ENCODE measurements at regions not wholly inside any gene's neighbourhood (a gene's known extent, or its start where the extent isn't known, plus 50 kb on each side); places are given as distances from the start of the nearest gene placed in this dataset.

DNA sequence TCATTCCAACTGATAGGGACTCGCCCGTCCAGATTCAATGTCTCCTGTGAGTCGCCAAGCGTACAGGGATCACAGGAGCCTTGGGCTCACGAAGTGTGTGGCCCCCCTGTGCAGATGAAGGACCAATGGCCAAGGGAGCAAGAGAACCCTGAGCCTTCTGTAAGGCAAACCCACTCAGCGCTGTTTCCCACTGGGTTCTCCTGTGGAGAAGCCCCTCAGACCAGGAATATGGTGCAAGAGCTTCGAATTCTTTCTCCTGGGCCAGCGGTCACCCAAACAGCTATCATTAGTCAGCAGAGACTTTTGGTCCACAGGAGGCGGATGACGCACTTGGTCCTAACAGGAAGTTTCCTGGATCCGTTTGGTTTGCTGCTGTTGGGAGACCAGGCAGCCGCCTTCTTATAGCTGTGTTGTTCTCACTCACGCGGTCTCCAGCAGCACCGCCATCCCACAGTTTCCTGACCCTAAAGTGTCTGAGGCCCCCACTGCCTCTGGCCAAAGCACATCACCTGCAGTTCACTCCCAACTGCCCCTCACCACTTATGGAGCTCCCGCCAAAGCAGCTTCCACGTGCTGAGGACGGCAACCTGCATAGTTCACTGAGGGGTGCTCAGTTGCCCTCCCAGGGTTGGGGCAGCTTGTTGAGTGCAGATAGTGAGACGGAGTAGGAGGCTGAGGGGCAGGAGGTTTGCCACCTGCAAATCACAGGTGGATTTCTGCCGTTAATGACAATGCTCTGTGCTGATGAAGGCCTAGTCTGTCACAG, 268.6 kb downstream of the ERMARD start:
- H2AFZ ChIP-seq (ENCODE audit: low read depth), result no peak overlapping the region

DNA sequence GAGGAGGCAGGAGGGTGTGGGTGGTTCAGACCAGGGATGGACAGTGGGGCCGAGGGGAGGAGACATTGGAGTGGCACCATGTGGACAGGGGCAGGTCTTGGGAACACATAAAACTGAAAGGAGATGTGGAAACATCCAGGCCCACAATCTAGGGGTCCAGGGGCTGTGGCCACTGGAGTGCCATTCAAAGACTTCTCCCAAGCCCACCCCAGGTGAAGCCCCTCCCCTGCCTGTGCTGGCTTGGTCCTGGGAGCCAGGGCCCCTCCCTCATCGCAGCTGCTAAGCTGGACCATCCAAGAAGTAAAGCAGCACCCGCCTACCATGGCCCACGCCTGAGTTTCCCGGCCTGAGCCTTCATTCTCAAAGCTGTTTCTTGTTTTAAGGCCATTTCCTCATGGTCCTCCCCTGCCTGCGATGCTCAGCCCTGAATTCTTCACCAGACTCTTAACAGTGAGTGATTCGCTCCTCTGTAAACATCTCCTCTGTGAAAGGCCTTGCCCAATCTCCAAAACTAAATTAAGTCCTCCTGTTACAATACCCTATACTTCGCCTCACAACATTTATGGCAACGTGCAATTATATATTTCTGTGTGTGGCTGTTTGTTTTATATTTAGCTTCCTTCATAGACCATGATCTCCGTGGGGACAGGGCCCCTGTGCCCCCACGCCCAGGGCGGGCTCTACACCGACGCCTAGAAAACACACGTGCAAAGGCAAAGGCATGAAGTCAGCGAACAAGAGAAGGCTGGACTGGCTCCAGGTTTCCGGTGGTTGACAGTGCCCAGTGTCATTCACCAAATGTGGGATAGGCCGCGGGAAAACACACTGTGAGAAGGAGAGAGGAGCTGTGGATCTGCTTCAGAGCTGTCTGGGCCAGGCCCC, 267.8 kb downstream of the ERMARD start:
- H3F3A ChIP-seq (replicated peaks; ENCODE audit: insufficient read depth), result no peaks in the 10 kb centered on the region
- H3K9me2 ChIP-seq, result no peaks in the 10 kb centered on the region
- no peaks in the 10 kb centered on the region for H4K20me1 ChIP-seq (ENCODE audit: insufficient read depth)
- H2AFZ ChIP-seq (ENCODE audit: low read depth), result no peak overlapping the region
- no peaks in the 10 kb centered on the region for H3K36me3 ChIP-seq (replicated peaks in 1 of 2; ENCODE audit: control insufficient read depth in 1 of 2, insufficient read depth in 2 of 2, low read length in 1 of 2)
- H3K9ac ChIP-seq, result no peak overlapping the region
- H3K79me2 ChIP-seq (ENCODE audit: insufficient read depth), result no peaks in the 10 kb centered on the region
- ChIA-PET POLR2A (no interaction called here), CTCF (interaction anchor here (1.8 kb wide), 1 partner anchor 11 kb away, joined by 5 read pairs; no protein-coding TSS in a partner anchor)
- no peak overlapping the region for H3K4me2 ChIP-seq
- peaks cover 0 to 2% of the 10 kb centered on the region in 2 experiments; a peak in 1 of 4 replicates for H3K4me1 ChIP-seq (ENCODE audit: control insufficient read depth in 1 of 2, insufficient read depth in 2 of 2, low read depth in 1 of 2, low read length in 1 of 2)
- H3K9me3 ChIP-seq, result no peaks in the 10 kb centered on the region
- no peak overlapping the region for H3K27ac ChIP-seq (ENCODE audit: low read depth in 2 of 2, low read length in 1 of 2)
- no peak overlapping the region for H3K4me3 ChIP-seq (ENCODE audit: low read depth in 2 of 2, low read length in 1 of 2)
- no peaks in the 10 kb centered on the region for H3K27me3 ChIP-seq (ENCODE audit: insufficient read depth)
- WGBS (ENCODE audit: low lambda C conversion rate), result 41% methylated on average over 18 of the region's 19 CpGs
- DNase-seq, result no peak
- TF ChIP-seq RXRA (IDR thresholded peaks at IDR 0.05; ENCODE audit: borderline replicate concordance, low read depth) (no peak), SMC3 (IDR thresholded peaks at IDR 0.05; ENCODE audit: low read depth, low read length) (no peak), NFIC (IDR thresholded peaks at IDR 0.05; ENCODE audit: borderline replicate concordance) (no peak), FOXM1 (IDR thresholded peaks at IDR 0.05; ENCODE audit: low read depth) (no peak), EP300 (IDR thresholded peaks at IDR 0.05; ENCODE audit: borderline replicate concordance in 1 of 2, low read depth in 1 of 2, low read length in 1 of 2) (no peak), CHD2 (IDR thresholded peaks at IDR 0.05; ENCODE audit: low read length, partially characterized antibody) (no peak), ZBTB33 (IDR thresholded peaks at IDR 0.05; ENCODE audit: borderline replicate concordance, low read depth) (no peak), RAD21 (IDR thresholded peaks at IDR 0.05; ENCODE audit: low read length) (no peak), MEF2A (IDR thresholded peaks at IDR 0.05; ENCODE audit: borderline replicate concordance, low read depth) (no peak), TEAD4 (IDR thresholded peaks at IDR 0.05; ENCODE audit: borderline replicate concordance, insufficient read depth) (no peak), RFX5 (IDR thresholded peaks at IDR 0.05; ENCODE audit: low read length) (no peak), TAF1 (IDR thresholded peaks at IDR 0.05; ENCODE audit: borderline replicate concordance, low read depth, low read length) (no peak), ELF1 (IDR thresholded peaks at IDR 0.05) (no peak)
- TF ChIP-seq, protein P1, sequence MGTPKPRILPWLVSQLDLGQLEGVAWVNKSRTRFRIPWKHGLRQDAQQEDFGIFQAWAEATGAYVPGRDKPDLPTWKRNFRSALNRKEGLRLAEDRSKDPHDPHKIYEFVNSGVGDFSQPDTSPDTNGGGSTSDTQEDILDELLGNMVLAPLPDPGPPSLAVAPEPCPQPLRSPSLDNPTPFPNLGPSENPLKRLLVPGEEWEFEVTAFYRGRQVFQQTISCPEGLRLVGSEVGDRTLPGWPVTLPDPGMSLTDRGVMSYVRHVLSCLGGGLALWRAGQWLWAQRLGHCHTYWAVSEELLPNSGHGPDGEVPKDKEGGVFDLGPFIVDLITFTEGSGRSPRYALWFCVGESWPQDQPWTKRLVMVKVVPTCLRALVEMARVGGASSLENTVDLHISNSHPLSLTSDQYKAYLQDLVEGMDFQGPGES (IDR thresholded peaks at IDR 0.05; ENCODE audit: low read depth, low read length), result no peak
- TF ChIP-seq, protein P2, sequence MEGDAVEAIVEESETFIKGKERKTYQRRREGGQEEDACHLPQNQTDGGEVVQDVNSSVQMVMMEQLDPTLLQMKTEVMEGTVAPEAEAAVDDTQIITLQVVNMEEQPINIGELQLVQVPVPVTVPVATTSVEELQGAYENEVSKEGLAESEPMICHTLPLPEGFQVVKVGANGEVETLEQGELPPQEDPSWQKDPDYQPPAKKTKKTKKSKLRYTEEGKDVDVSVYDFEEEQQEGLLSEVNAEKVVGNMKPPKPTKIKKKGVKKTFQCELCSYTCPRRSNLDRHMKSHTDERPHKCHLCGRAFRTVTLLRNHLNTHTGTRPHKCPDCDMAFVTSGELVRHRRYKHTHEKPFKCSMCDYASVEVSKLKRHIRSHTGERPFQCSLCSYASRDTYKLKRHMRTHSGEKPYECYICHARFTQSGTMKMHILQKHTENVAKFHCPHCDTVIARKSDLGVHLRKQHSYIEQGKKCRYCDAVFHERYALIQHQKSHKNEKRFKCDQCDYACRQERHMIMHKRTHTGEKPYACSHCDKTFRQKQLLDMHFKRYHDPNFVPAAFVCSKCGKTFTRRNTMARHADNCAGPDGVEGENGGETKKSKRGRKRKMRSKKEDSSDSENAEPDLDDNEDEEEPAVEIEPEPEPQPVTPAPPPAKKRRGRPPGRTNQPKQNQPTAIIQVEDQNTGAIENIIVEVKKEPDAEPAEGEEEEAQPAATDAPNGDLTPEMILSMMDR (IDR thresholded peaks at IDR 0.05), result no peak

More for the DNA sequence above, 268.6 kb downstream of the ERMARD start:
- H3K27ac ChIP-seq (ENCODE audit: low read depth in 2 of 2, low read length in 1 of 2), result no peak overlapping the region
- H3K4me2 ChIP-seq, result no peak overlapping the region
- no peaks in the 10 kb centered on the region for H3K9me2 ChIP-seq
- no peak overlapping the region for H3K9ac ChIP-seq
- H3K27me3 ChIP-seq (ENCODE audit: insufficient read depth), result no peaks in the 10 kb centered on the region
- no peaks in the 10 kb centered on the region for H3F3A ChIP-seq (replicated peaks; ENCODE audit: insufficient read depth)
- no peaks in the 10 kb centered on the region for H4K20me1 ChIP-seq (ENCODE audit: insufficient read depth)
- no peaks in the 10 kb centered on the region for H3K9me3 ChIP-seq
- POLR2A ChIA-PET, result no interaction called here
- H3K4me3 ChIP-seq (ENCODE audit: low read depth in 2 of 2, low read length in 1 of 2), result no peak overlapping the region
- CTCF ChIA-PET, result interaction anchor here (1.2 to 1.8 kb wide), 3 partner anchors 12 to 188 kb away, joined by 3 to 5 read pairs (median 3); no protein-coding TSS in a partner anchor
- no peaks in the 10 kb centered on the region for H3K79me2 ChIP-seq (ENCODE audit: insufficient read depth)
- no peaks in the 10 kb centered on the region for H3K36me3 ChIP-seq (replicated peaks in 1 of 2; ENCODE audit: control insufficient read depth in 1 of 2, insufficient read depth in 2 of 2, low read length in 1 of 2)
- DNase-seq, result no peak
- H3K4me1 ChIP-seq (ENCODE audit: control insufficient read depth in 1 of 2, insufficient read depth in 2 of 2, low read depth in 1 of 2, low read length in 1 of 2), result peaks cover 0 to 11% of the 10 kb centered on the region in 2 experiments; a peak in 1 of 4 replicates
- TF ChIP-seq MEF2A (IDR thresholded peaks at IDR 0.05; ENCODE audit: borderline replicate concordance, low read depth), result no peak
- no peak for TF ChIP-seq GATA2 (CRISPR knock-in tag; IDR thresholded peaks at IDR 0.05)
- TF ChIP-seq MXI1 (IDR thresholded peaks at IDR 0.05; ENCODE audit: low read depth, low read length), result no peak
- TF ChIP-seq, protein P3, sequence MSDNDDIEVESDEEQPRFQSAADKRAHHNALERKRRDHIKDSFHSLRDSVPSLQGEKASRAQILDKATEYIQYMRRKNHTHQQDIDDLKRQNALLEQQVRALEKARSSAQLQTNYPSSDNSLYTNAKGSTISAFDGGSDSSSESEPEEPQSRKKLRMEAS (IDR thresholded peaks at IDR 0.05; ENCODE audit: low read depth), result no peak
- TF ChIP-seq SMC3 (IDR thresholded peaks at IDR 0.05; ENCODE audit: low read depth, low read length), result no peak
- TF ChIP-seq SIN3A (IDR thresholded peaks at IDR 0.05; ENCODE audit: borderline replicate concordance, low read depth, low read length), result no peak
- TF ChIP-seq FOSL2 (IDR thresholded peaks at IDR 0.05; ENCODE audit: borderline replicate concordance, low read depth), result no peak
- TF ChIP-seq TAF1 (IDR thresholded peaks at IDR 0.05; ENCODE audit: borderline replicate concordance, low read depth, low read length), result no peak
- TF ChIP-seq EZH2phosphoT487 (IDR thresholded peaks at IDR 0.05; ENCODE audit: borderline replicate concordance, low read depth), result no peak
- no peak for TF ChIP-seq ELF1 (IDR thresholded peaks at IDR 0.05)
- WGBS (ENCODE audit: low lambda C conversion rate), result 69% methylated on average over 17 of the region's 20 CpGs

All from SK-N-SH (cell line).